Smooth muscle cell (in vitro differentiated cells): ENCODE measurements at regions not wholly inside any gene's neighbourhood (a gene's known extent, or its start where the extent isn't known, plus 50 kb on each side); places are given as distances from the start of the nearest gene placed in this dataset.

Source experiments
- DNase-seq: peaks from one replicate; lab custom pipeline; 2025; ENCODE audit not compliant: unreplicated experiment; lab: John Stamatoyannopoulos, UW
- H2AFZ ChIP-seq: fragments of 200-600 bp; sonication (generic); 2 replicates; pipeline ENCODE4 v1.6.0; 2016; ENCODE audit warnings: antibody characterized with exemption, low read depth, mild to moderate bottlenecking
- H3F3A ChIP-seq: fragments of 200-600 bp; sonication (generic); 2 replicates; pipeline ENCODE4 v1.6.0; 2017; ENCODE audit warnings: antibody characterized with exemption, low read depth
- H3K27ac ChIP-seq: fragments of 200-600 bp; sonication (generic); 2 replicates; pipeline ENCODE4 v1.5.1; 2016; ENCODE audit warnings: low read depth, mild to moderate bottlenecking
- H3K27me3 ChIP-seq: fragments of 200-600 bp; sonication (generic); 2 replicates; pipeline ENCODE4 v1.6.1; 2016; ENCODE audit warnings: low read depth, mild to moderate bottlenecking
- H3K36me3 ChIP-seq: fragments of 200-600 bp; sonication (generic); 2 replicates; pipeline ENCODE4 v1.5.1; 2016; ENCODE audit warnings: low read depth
- H3K4me1 ChIP-seq: fragments of 200-600 bp; sonication (generic); 2 replicates; pipeline ENCODE4 v1.5.1; 2016; ENCODE audit warnings: low read depth
- H3K4me2 ChIP-seq: fragments of 200-600 bp; sonication (generic); 2 replicates; pipeline ENCODE4 v1.6.0; 2016; ENCODE audit warnings: mild to moderate bottlenecking
- H3K4me3 ChIP-seq: fragments of 200-600 bp; sonication (generic); 2 replicates; pipeline ENCODE4 v1.5.1; 2016; ENCODE audit warnings: mild to moderate bottlenecking
- H3K79me2 ChIP-seq: fragments of 200-600 bp; sonication (generic); 2 replicates; pipeline ENCODE4 v1.6.0; 2016; ENCODE audit warnings: low read depth, mild to moderate bottlenecking
- H3K9ac ChIP-seq: fragments of 200-600 bp; sonication (generic); 2 replicates; pipeline ENCODE4 v1.6.0; 2016; ENCODE audit warnings: low read depth
- H3K9me3 ChIP-seq: fragments of 200-600 bp; sonication (generic); replicated peaks from 2 replicates; pipeline ENCODE4 v1.5.1; 2016; ENCODE audit warnings: low read depth
- H4K20me1 ChIP-seq: fragments of 200-600 bp; sonication (generic); 2 replicates; pipeline ENCODE4 v1.6.0; 2016; ENCODE audit warnings: low read depth
- CTCF ChIP-seq: fragments of 200-600 bp; sonication (generic); IDR thresholded peaks from 2 replicates; pipeline ENCODE4 v1.5.1; 2017; ENCODE audit warnings: borderline replicate concordance, mild to moderate bottlenecking, antibody characterized with exemption; ENCODE audit not compliant: insufficient read depth, poor library complexity, severe bottlenecking
- WGBS: methylation state at CpG from one replicate; pipeline ENCODE4 v1.1.7; 2016; ENCODE audit warnings: low lambda C conversion rate; 5-methylcytosine and 5-hydroxymethylcytosine counted together

- Histone ChIP-seq H3K36me3 (no peaks in the 10 kb centered on the region), H3K27me3 (no peaks in the 10 kb centered on the region), H3K4me3 (no peak overlapping the region), H3F3A (no peaks in the 10 kb centered on the region), H3K27ac (no peak overlapping the region), H2AFZ (no peak overlapping the region), H3K9ac (no peak overlapping the region), H3K79me2 (no peaks in the 10 kb centered on the region), H3K4me2 (no peak overlapping the region), H3K4me1 (no peaks in the 10 kb centered on the region), H4K20me1 (no peaks in the 10 kb centered on the region), H3K9me3 (no peaks in the 10 kb centered on the region)
- DNase-seq: no peak
- TF ChIP-seq CTCF: no peak
- 75% methylated on average over 1 of the region's 1 CpG for WGBS
Observed at GRCh38 chrX:87310780-87311179, 206.8 kb upstream of the KLHL4 start.

GRCh38 chrX:87327267-87327666 is 190.3 kb upstream of the KLHL4 start:
- Histone ChIP-seq H3K4me1 (no peaks in the 10 kb centered on the region), H2AFZ (no peak overlapping the region), H3K4me3 (no peak overlapping the region), H4K20me1 (no peaks in the 10 kb centered on the region), H3K9me3 (no peaks in the 10 kb centered on the region), H3K4me2 (no peak overlapping the region), H3K27me3 (no peaks in the 10 kb centered on the region), H3K27ac (no peak overlapping the region), H3K79me2 (no peaks in the 10 kb centered on the region), H3F3A (no peaks in the 10 kb centered on the region), H3K36me3 (no peaks in the 10 kb centered on the region), H3K9ac (no peak overlapping the region)
- no peak for DNase-seq
- TF ChIP-seq CTCF: no peak
- WGBS: 69% methylated on average over 2 of the region's 2 CpGs

GRCh38 chrX:87337267-87337666 is 180.3 kb upstream of the KLHL4 start:
- H3K27ac ChIP-seq: no peak overlapping the region
- H3K79me2 ChIP-seq: no peaks in the 10 kb centered on the region
- H3K27me3 ChIP-seq: no peaks in the 10 kb centered on the region
- WGBS: 34% methylated on average over 1 of the region's 1 CpG
- H3K4me3 ChIP-seq: no peak overlapping the region
- DNase-seq: no peak
- H3K4me2 ChIP-seq: no peak overlapping the region
- H4K20me1 ChIP-seq: no peaks in the 10 kb centered on the region
- no peaks in the 10 kb centered on the region for H3K4me1 ChIP-seq
- no peak overlapping the region for H3K9ac ChIP-seq
- no peaks in the 10 kb centered on the region for H3K36me3 ChIP-seq
- H3K9me3 ChIP-seq: no peaks in the 10 kb centered on the region
- no peaks in the 10 kb centered on the region for H3F3A ChIP-seq
- H2AFZ ChIP-seq: no peak overlapping the region
- peak; percentile 9 for TF ChIP-seq CTCF

GRCh38 chrX:87338510-87338909 is 179.1 kb upstream of the KLHL4 start:
- no peaks in the 10 kb centered on the region for H3K79me2 ChIP-seq
- H3K9me3 ChIP-seq: no peaks in the 10 kb centered on the region
- H3K9ac ChIP-seq: no peak overlapping the region
- no peak overlapping the region for H3K4me2 ChIP-seq
- peak; percentile 65 for TF ChIP-seq CTCF
- no peak overlapping the region for H2AFZ ChIP-seq
- no peaks in the 10 kb centered on the region for H3K36me3 ChIP-seq
- H3K4me1 ChIP-seq: no peaks in the 10 kb centered on the region
- H3K27me3 ChIP-seq: no peaks in the 10 kb centered on the region
- H3K27ac ChIP-seq: no peak overlapping the region
- H3F3A ChIP-seq: no peaks in the 10 kb centered on the region
- no peaks in the 10 kb centered on the region for H4K20me1 ChIP-seq
- H3K4me3 ChIP-seq: no peak overlapping the region
- no peak for DNase-seq
